ENCODE measurements at regions not wholly inside any gene's neighbourhood (a gene's known extent, or its start where the extent isn't known, plus 50 kb on each side); places are given as distances from the start of the nearest gene placed in this dataset.

DNA sequence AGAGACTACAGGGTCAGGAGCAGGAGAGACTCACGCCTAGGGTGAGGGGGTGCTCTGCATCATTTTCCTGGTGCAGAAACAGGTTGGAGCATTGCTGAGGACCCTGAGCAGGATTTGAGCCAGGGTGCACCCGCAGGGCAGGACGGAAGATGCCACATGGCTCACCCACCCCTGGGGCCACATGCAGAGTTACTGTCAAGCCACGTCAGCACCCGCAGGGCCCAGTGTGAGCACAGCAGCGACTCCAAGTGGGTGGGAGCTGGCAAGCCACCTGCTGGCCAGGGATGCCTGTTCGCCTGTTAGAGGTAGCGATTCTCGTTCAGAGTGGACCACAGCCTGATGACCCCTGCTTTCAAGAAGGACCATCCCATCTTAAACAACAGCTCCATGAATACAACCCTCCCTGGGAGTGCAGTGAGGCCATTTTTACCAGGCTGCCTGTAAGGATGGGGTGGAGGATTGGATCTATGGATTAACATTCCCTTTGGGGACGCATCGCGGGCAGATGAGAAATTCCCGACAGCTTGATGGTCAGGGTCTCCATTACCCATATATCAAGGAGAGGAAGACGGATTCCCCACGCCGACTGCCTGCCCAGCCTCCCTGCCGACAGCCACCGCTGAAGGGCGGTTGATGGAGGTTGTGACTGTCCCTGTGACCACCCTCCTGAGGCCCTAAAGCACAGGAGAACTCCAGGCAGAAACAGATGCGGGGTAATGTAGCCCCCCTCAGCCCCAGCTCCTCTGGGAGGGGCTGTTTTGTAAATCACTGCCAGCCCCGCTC lies 101.1 kb upstream of the RET start:
- Histone ChIP-seq H3K4me3 (ENCODE audit: low read depth in 1 of 5, low read length in 5 of 5) (no peak overlapping the region), H3K9me3 (ENCODE audit: control insufficient read depth in 5 of 5, low read length in 5 of 5) (no peaks in the 10 kb centered on the region), H3K4me1 (ENCODE audit: control insufficient read depth in 5 of 5, insufficient read depth in 5 of 5, low read length in 5 of 5) (peaks cover 0 to 5% (median 0%) of the 10 kb centered on the region in 5 donors), H3K9ac (ENCODE audit: low read length in 5 of 5) (no peak overlapping the region), H3K27ac (ENCODE audit: low read depth, low read length) (no peak overlapping the region), H3K36me3 (ENCODE audit: control insufficient read depth in 5 of 5, insufficient read depth in 5 of 5, low read length in 5 of 5) (no peaks in the 10 kb centered on the region), H3K27me3 (ENCODE audit: control insufficient read depth in 5 of 5, insufficient read depth in 4 of 5, low read length in 5 of 5) (peaks cover 0 to 3% (median 0%) of the 10 kb centered on the region in 5 donors)

DNA sequence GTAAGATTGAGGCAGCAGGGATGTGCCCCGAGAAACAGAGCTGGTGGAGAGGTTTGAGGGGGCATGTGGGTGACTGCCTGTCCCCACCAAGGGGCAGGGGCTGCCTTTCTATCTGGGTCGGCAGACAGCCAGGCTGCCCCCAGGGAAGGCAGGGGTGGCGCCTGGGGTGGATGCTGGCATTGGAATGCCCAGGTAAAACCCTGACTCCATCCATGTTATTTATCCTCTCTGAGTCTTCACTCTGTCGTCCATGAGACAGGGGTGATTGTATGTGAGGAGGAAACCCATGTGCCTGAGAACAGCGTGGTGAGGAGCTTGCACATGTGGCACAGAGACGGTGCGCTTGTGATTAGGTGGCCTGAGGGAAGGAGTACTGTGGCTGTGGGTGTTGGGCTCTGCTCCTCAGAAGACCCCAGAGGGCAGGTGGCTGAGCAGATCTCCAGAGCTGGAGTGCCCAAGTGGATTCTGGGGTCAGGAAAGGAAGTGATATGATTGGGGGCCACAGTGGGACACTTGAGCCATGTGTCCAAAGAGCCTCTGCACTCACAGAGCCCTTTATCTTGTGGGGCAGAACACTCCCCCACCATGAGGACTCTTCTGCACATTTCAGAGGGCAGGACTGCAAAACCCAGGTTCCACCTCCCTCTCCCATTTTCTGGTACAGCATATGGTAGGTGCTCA lies 100.4 kb upstream of the RET start:
- H3K4me1 ChIP-seq (ENCODE audit: control insufficient read depth in 5 of 5, insufficient read depth in 5 of 5, low read length in 5 of 5), result peaks cover 0 to 5% (median 0%) of the 10 kb centered on the region in 5 donors
- H3K9me3 ChIP-seq (ENCODE audit: control insufficient read depth in 5 of 5, low read length in 5 of 5), result no peaks in the 10 kb centered on the region
- H3K4me3 ChIP-seq (ENCODE audit: low read depth in 1 of 5, low read length in 5 of 5), result no peak overlapping the region
- peaks cover 0 to 3% (median 0%) of the 10 kb centered on the region in 5 donors for H3K27me3 ChIP-seq (ENCODE audit: control insufficient read depth in 5 of 5, insufficient read depth in 4 of 5, low read length in 5 of 5)
- no peak overlapping the region for H3K9ac ChIP-seq (ENCODE audit: low read length in 5 of 5)
- H3K27ac ChIP-seq (ENCODE audit: low read depth, low read length), result no peak overlapping the region
- no peaks in the 10 kb centered on the region for H3K36me3 ChIP-seq (ENCODE audit: control insufficient read depth in 5 of 5, insufficient read depth in 5 of 5, low read length in 5 of 5)

DNA sequence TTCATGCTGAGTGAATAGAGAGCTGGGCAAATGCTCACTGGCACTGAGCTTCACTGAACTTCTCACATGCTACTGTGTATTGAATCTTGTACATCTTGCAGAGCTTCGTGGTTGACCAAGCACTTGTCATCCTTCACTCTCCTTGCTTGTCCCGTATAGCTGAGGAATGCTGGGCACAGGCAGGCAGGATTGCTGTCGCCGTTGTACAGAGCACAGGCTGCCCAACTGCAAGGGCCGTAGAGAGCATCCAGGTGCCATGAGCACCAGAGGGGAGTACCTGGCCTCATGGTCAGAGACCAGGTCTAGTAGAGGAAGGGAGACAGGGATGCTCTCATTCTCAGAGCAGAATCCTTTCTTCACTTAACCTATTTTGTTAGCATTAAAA lies 99.8 kb upstream of the RET start:
- no peaks in the 10 kb centered on the region for H3K9me3 ChIP-seq (ENCODE audit: control insufficient read depth in 5 of 5, low read length in 5 of 5)
- peaks cover 0 to 3% (median 0%) of the 10 kb centered on the region in 5 donors for H3K27me3 ChIP-seq (ENCODE audit: control insufficient read depth in 5 of 5, insufficient read depth in 4 of 5, low read length in 5 of 5)
- no peak overlapping the region for H3K4me3 ChIP-seq (ENCODE audit: low read depth in 1 of 5, low read length in 5 of 5)
- no peak overlapping the region for H3K27ac ChIP-seq (ENCODE audit: low read depth, low read length)
- H3K9ac ChIP-seq (ENCODE audit: low read length in 5 of 5), result no peak overlapping the region
- no peaks in the 10 kb centered on the region for H3K36me3 ChIP-seq (ENCODE audit: control insufficient read depth in 5 of 5, insufficient read depth in 5 of 5, low read length in 5 of 5)
- peaks cover 0 to 5% (median 0%) of the 10 kb centered on the region in 5 donors for H3K4me1 ChIP-seq (ENCODE audit: control insufficient read depth in 5 of 5, insufficient read depth in 5 of 5, low read length in 5 of 5)

GRCh38 chr10:42979181-42979580 lies 97.7 kb upstream of the RET start:
- H3K27ac ChIP-seq (ENCODE audit: low read depth, low read length), result no peak overlapping the region
- H3K9ac ChIP-seq (ENCODE audit: low read length in 5 of 5), result no peak overlapping the region
- H3K4me1 ChIP-seq (ENCODE audit: control insufficient read depth in 5 of 5, insufficient read depth in 5 of 5, low read length in 5 of 5), result no peaks in the 10 kb centered on the region
- no peaks in the 10 kb centered on the region for H3K9me3 ChIP-seq (ENCODE audit: control insufficient read depth in 5 of 5, low read length in 5 of 5)
- H3K27me3 ChIP-seq (ENCODE audit: control insufficient read depth in 5 of 5, insufficient read depth in 4 of 5, low read length in 5 of 5), result peaks cover 0 to 8% (median 0%) of the 10 kb centered on the region in 5 donors
- H3K36me3 ChIP-seq (ENCODE audit: control insufficient read depth in 5 of 5, insufficient read depth in 5 of 5, low read length in 5 of 5), result no peaks in the 10 kb centered on the region
- H3K4me3 ChIP-seq (ENCODE audit: low read depth in 1 of 5, low read length in 5 of 5), result no peak overlapping the region

GRCh38 chr10:42979721-42980467 lies 97.0 kb upstream of the RET start:
- no peak overlapping the region for H3K4me3 ChIP-seq (ENCODE audit: low read depth in 1 of 5, low read length in 5 of 5)
- H3K9ac ChIP-seq (ENCODE audit: low read length in 5 of 5), result no peak overlapping the region
- H3K27ac ChIP-seq (ENCODE audit: low read depth, low read length), result no peak overlapping the region
- H3K4me1 ChIP-seq (ENCODE audit: control insufficient read depth in 5 of 5, insufficient read depth in 5 of 5, low read length in 5 of 5), result no peaks in the 10 kb centered on the region
- H3K9me3 ChIP-seq (ENCODE audit: control insufficient read depth in 5 of 5, low read length in 5 of 5), result no peaks in the 10 kb centered on the region
- H3K27me3 ChIP-seq (ENCODE audit: control insufficient read depth in 5 of 5, insufficient read depth in 4 of 5, low read length in 5 of 5), result peaks cover 0 to 8% (median 0%) of the 10 kb centered on the region in 5 donors
- H3K36me3 ChIP-seq (ENCODE audit: control insufficient read depth in 5 of 5, insufficient read depth in 5 of 5, low read length in 5 of 5), result no peaks in the 10 kb centered on the region

GRCh38 chr10:42980553-42981357 lies 96.1 kb upstream of the RET start:
- Histone ChIP-seq H3K27me3 (ENCODE audit: control insufficient read depth in 5 of 5, insufficient read depth in 4 of 5, low read length in 5 of 5) (peaks cover 0 to 5% (median 0%) of the 10 kb centered on the region in 5 donors), H3K36me3 (ENCODE audit: control insufficient read depth in 5 of 5, insufficient read depth in 5 of 5, low read length in 5 of 5) (no peaks in the 10 kb centered on the region), H3K27ac (ENCODE audit: low read depth, low read length) (no peak overlapping the region), H3K4me3 (ENCODE audit: low read depth in 1 of 5, low read length in 5 of 5) (no peak overlapping the region), H3K4me1 (ENCODE audit: control insufficient read depth in 5 of 5, insufficient read depth in 5 of 5, low read length in 5 of 5) (no peaks in the 10 kb centered on the region), H3K9ac (ENCODE audit: low read length in 5 of 5) (no peak overlapping the region), H3K9me3 (ENCODE audit: control insufficient read depth in 5 of 5, low read length in 5 of 5) (no peaks in the 10 kb centered on the region)

GRCh38 chr10:42981358-42982236 lies 95.3 kb upstream of the RET start:
- Histone ChIP-seq H3K36me3 (ENCODE audit: control insufficient read depth in 5 of 5, insufficient read depth in 5 of 5, low read length in 5 of 5) (no peaks in the 10 kb centered on the region), H3K4me1 (ENCODE audit: control insufficient read depth in 5 of 5, insufficient read depth in 5 of 5, low read length in 5 of 5) (no peaks in the 10 kb centered on the region), H3K27me3 (ENCODE audit: control insufficient read depth in 5 of 5, insufficient read depth in 4 of 5, low read length in 5 of 5) (peaks cover 0 to 5% (median 0%) of the 10 kb centered on the region in 5 donors), H3K9me3 (ENCODE audit: control insufficient read depth in 5 of 5, low read length in 5 of 5) (no peaks in the 10 kb centered on the region), H3K27ac (ENCODE audit: low read depth, low read length) (no peak overlapping the region), H3K4me3 (ENCODE audit: low read depth in 1 of 5, low read length in 5 of 5) (no peak overlapping the region), H3K9ac (ENCODE audit: low read length in 5 of 5) (no peak overlapping the region)

- Histone ChIP-seq H3K9ac (ENCODE audit: low read length in 5 of 5) (no peak overlapping the region), H3K4me1 (ENCODE audit: control insufficient read depth in 5 of 5, insufficient read depth in 5 of 5, low read length in 5 of 5) (no peaks in the 10 kb centered on the region), H3K4me3 (ENCODE audit: low read depth in 1 of 5, low read length in 5 of 5) (no peak overlapping the region), H3K27ac (ENCODE audit: low read depth, low read length) (no peak overlapping the region), H3K27me3 (ENCODE audit: control insufficient read depth in 5 of 5, insufficient read depth in 4 of 5, low read length in 5 of 5) (peaks cover 0 to 5% (median 0%) of the 10 kb centered on the region in 5 donors), H3K9me3 (ENCODE audit: control insufficient read depth in 5 of 5, low read length in 5 of 5) (no peaks in the 10 kb centered on the region), H3K36me3 (ENCODE audit: control insufficient read depth in 5 of 5, insufficient read depth in 5 of 5, low read length in 5 of 5) (no peaks in the 10 kb centered on the region)
Observed at GRCh38 chr10:42982891-42983506, 93.9 kb upstream of the RET start.
